Mucosa of descending colon (tissue), 3 donors: ENCODE measurements at regions not wholly inside any gene's neighbourhood (a gene's known extent, or its start where the extent isn't known, plus 50 kb on each side); places are given as distances from the start of the nearest gene placed in this dataset.

Experiments
- ATAC-seq: fragments of 200-7000 bp; cut with Tn5 transposase; one replicate; pipeline ENCODE4 v1.9.1; 2020; ENCODE audit warnings: mild to moderate bottlenecking, moderate library complexity
- DNase-seq, 3 donors: peaks; one replicate each; pipeline ENCODE4 v3.0.0-alpha.2; 2020
- H3K36me3 ChIP-seq: fragments of 200-600 bp; one replicate; pipeline ENCODE4 v1.8.0; 2021; ENCODE audit warnings: low read depth, mild to moderate bottlenecking
- H3K4me1 ChIP-seq: fragments of 200-600 bp; one replicate; pipeline ENCODE4 v1.8.0; 2021; ENCODE audit warnings: low read depth, mild to moderate bottlenecking
- H3K4me3 ChIP-seq: fragments of 200-600 bp; one replicate; pipeline ENCODE4 v1.8.0; 2021; ENCODE audit warnings: mild to moderate bottlenecking
- H3K9me3 ChIP-seq: fragments of 200-600 bp; one replicate; pipeline ENCODE4 v1.8.0; 2021; ENCODE audit warnings: mild to moderate bottlenecking
- intact Hi-C, 2 donors: fragments of 100-400 bp; cut with DNase I in 1 of 2; cut with micrococcal nuclease in 1 of 2; formaldehyde crosslinking; loops; one replicate each; pipeline versions ENCODE4 v1.11.0 to v1.11.1; 2022; cut with DNase I, micrococcal nuclease
- TF ChIP-seq, protein P1 (sequence below): fragments of 200-600 bp; IDR thresholded peaks from one replicate; pipeline ENCODE4 v1.8.0; 2022; ENCODE audit warnings: antibody characterized with exemption, mild to moderate bottlenecking
- donor health status: DM: no; HTN: no; CAD: no; lungs with moderate emphysema.
- donor health status: DM: no; HTN: no; CAD: no.
- donor health status: DM: no; HTN: yes; CAD: no.

DNA sequence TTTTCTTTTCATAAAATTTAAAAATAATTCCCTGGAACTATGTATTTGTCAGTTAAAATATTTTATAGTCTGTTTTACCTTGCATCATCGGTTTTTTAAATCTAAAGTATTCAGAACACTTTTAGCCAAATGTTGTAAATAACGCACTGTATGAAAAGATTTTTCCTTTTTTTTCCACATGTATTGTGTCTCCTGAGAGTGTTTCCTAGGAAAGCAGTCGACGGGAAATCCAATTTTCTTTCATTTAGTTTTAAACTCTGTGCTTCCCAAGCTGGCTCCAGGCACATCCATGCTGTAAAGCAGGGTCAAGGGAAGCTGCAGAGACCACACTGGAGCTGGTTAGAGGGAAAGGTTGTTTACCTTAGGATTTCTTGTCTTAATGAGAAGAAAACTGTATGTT, 1724.3 kb upstream of the TENM3 start:
- Histone ChIP-seq H3K36me3 (no peaks in the 10 kb centered on the region), H3K4me1 (no peaks in the 10 kb centered on the region), H3K9me3 (no peaks in the 10 kb centered on the region), H3K4me3 (no peak overlapping the region)
- no peak for DNase-seq
- intact Hi-C loops: no loop called here
- TF ChIP-seq, protein P1, sequence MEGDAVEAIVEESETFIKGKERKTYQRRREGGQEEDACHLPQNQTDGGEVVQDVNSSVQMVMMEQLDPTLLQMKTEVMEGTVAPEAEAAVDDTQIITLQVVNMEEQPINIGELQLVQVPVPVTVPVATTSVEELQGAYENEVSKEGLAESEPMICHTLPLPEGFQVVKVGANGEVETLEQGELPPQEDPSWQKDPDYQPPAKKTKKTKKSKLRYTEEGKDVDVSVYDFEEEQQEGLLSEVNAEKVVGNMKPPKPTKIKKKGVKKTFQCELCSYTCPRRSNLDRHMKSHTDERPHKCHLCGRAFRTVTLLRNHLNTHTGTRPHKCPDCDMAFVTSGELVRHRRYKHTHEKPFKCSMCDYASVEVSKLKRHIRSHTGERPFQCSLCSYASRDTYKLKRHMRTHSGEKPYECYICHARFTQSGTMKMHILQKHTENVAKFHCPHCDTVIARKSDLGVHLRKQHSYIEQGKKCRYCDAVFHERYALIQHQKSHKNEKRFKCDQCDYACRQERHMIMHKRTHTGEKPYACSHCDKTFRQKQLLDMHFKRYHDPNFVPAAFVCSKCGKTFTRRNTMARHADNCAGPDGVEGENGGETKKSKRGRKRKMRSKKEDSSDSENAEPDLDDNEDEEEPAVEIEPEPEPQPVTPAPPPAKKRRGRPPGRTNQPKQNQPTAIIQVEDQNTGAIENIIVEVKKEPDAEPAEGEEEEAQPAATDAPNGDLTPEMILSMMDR: no peak
- no peak for ATAC-seq

DNA sequence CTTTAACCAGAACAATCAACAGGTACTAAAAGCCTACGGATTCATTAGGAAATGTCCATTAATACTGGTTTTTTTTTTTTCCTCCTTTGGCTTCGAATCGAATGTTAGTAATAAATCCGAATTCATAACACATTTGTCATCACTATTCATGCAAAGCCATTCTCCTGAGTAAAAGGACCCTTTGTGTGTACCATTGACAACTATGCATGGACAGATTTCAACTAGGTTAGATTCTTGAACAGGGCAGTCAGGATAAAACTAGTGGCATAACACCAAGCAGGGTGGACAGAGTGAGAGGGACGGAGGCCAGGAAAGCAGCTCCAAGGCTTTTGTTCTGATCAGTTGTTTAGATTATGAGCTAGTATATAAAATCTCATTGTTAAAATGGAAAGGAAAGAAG, 1722.0 kb upstream of the TENM3 start:
- intact Hi-C loops: no loop called here

DNA sequence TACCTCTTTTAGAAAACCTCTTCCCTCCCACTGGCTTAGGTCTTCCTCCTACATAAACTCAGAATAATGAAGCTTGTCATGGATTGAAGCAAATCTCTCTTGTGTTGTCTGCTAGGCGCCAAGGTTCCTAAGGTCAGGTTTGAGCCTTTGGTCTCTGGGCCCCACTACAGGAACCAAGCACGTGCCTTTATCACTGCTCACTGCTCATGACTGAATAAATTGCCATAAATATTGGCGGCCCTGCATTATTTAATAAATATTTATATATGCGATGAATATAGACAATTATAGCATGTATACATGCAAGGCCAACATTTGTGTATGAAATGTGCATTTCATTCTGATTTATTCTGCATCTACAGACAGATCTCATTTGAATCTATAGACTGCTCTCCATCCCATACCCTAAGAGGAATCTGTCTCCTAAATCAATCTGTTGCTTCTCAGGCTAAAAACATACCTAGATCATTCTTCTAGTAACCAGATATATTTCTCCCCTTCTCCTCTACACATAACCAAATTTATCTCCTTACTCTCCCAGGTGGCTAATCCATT, 1717.6 kb upstream of the TENM3 start:
- intact Hi-C loops: no loop called here
- no peak overlapping the region for H3K4me3 ChIP-seq

More for the DNA sequence above, 1722.0 kb upstream of the TENM3 start:
- Histone ChIP-seq H3K4me1 (no peaks in the 10 kb centered on the region), H3K9me3 (no peaks in the 10 kb centered on the region), H3K4me3 (no peak overlapping the region), H3K36me3 (no peaks in the 10 kb centered on the region)
- no peak for ATAC-seq
- TF ChIP-seq, protein P1: no peak
- DNase-seq: no peak

DNA sequence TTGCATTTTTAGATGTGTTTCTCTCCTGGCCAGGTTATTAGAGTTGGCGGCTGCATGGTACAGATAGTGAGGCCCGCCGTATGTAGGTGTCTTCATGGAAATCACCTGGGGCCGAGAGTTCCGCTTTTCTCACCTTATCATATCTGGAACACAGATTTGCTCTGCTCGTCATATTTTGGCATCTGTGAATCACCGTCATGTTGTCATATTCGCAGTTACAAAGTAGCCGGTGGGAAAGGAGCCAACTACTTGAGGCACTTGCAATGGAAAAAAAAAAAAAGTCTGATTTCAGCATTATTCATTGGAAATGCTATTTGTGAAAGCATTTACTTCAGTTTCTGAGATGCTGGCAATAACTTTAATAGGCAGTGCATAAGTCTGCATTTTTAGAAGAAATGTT, 1715.2 kb upstream of the TENM3 start:
- Histone ChIP-seq H3K9me3 (no peaks in the 10 kb centered on the region), H3K4me1 (no peaks in the 10 kb centered on the region), H3K4me3 (no peak overlapping the region), H3K36me3 (no peaks in the 10 kb centered on the region)
- intact Hi-C loops: no loop called here
- DNase-seq (no peak), ATAC-seq (no peak)
- TF ChIP-seq, protein P1: no peak

More for the DNA sequence above, 1717.6 kb upstream of the TENM3 start:
- no peaks in the 10 kb centered on the region for H3K9me3 ChIP-seq
- DNase-seq (no peak), ATAC-seq (no peak)
- TF ChIP-seq, protein P1: no peak
- H3K4me1 ChIP-seq: no peaks in the 10 kb centered on the region
- no peaks in the 10 kb centered on the region for H3K36me3 ChIP-seq

DNA sequence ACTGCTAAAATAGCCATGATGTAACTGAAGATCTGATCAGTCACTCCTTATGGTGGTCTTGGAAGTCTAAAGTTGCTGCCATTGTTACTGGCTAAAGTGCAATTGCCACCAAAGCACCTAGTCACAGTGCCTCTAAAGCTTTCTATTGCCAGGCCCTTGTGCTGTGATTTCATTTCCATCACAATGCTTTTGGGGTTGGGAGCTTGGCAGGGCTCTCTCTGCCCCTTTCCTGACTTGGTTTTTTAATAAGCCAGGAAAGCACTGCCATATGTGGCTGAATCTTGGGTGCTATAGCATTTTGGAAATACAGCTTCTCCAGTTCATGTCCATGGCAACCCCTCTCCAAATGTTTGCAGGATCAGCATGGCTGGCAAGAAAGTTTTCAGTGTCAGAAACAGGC, 1712.4 kb upstream of the TENM3 start:
- Histone ChIP-seq H3K4me3 (no peak overlapping the region), H3K4me1 (no peaks in the 10 kb centered on the region), H3K9me3 (no peaks in the 10 kb centered on the region), H3K36me3 (no peaks in the 10 kb centered on the region)
- TF ChIP-seq, protein P1: no peak
- ATAC-seq (no peak), DNase-seq (no peak)
- intact Hi-C loops: no loop called here

DNA sequence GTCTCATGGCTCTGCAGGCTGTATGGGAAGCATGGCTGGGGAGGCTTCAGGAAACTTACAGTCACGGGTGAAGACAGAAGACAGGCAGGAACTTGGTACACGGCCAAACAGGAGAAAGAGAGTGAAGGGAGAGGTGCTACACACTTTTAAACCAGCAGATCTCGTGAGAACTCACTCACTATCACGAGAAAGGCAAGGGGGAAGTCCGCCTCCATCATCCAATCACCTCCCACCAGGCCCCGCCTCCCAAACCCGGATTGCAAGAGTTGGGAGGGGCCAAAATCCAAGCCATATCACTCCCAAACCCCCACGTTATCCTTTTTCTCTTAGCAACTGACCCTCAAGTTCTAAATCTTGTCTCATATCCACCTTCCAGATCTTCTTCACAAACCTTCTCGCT, 1710.5 kb upstream of the TENM3 start:
- DNase-seq (no peak), ATAC-seq (no peak)
- no peaks in the 10 kb centered on the region for H3K4me1 ChIP-seq
- intact Hi-C loops: no loop called here
- H3K36me3 ChIP-seq: no peaks in the 10 kb centered on the region
- no peaks in the 10 kb centered on the region for H3K9me3 ChIP-seq
- H3K4me3 ChIP-seq: no peak overlapping the region
- TF ChIP-seq, protein P1: no peak
